Fibroblast of skin of right biceps (primary cell): ENCODE measurements at regions not wholly inside any gene's neighbourhood (a gene's known extent, or its start where the extent isn't known, plus 50 kb on each side); places are given as distances from the start of the nearest gene placed in this dataset.
"Not testable (repeated sequence)": the region's sequence is repeated elsewhere in the genome, so short reads cannot be mapped to it uniquely, and the experiment has no call there.

Source experiments
- DNase-seq: peaks from one replicate; pipeline ENCODE4 v3.0.0-alpha.2; 2013

- no peak for DNase-seq
Observed at GRCh38 chr4:124873361-124874171, 161.0 kb upstream of the ANKRD50 start.

- DNase-seq: no peak
Observed at GRCh38 chr4:124872659-124873058, 160.1 kb upstream of the ANKRD50 start.

GRCh38 chr4:124869961-124870495, 157.5 kb upstream of the ANKRD50 start:
- DNase-seq: no peak

GRCh38 chr4:124868495-124868894, 156.0 kb upstream of the ANKRD50 start:
- no peak for DNase-seq

GRCh38 chr4:124867536-124867935, 155.0 kb upstream of the ANKRD50 start:
- DNase-seq: peak; percentile 21

GRCh38 chr4:124866301-124866700, 153.8 kb upstream of the ANKRD50 start:
- peak; percentile 23 for DNase-seq

- DNase-seq: no peak
Observed at GRCh38 chr4:124863040-124863545, 150.6 kb upstream of the ANKRD50 start.

- DNase-seq: peak; percentile 35
Observed at GRCh38 chr4:124862261-124862660, 149.7 kb upstream of the ANKRD50 start.

- DNase-seq: peak; percentile 30
Observed at GRCh38 chr4:124861761-124862160, 149.2 kb upstream of the ANKRD50 start.

- peak; percentile 49 for DNase-seq
Observed at GRCh38 chr4:124854968-124855367, 142.4 kb upstream of the ANKRD50 start.

- no peak for DNase-seq
Observed at GRCh38 chr4:124851741-124852140, 139.2 kb upstream of the ANKRD50 start.

- DNase-seq: no peak
Observed at GRCh38 chr4:124846306-124846705, 133.8 kb upstream of the ANKRD50 start.

- DNase-seq: no peak
Observed at GRCh38 chr4:124839786-124840390, 127.4 kb upstream of the ANKRD50 start.

- no peak for DNase-seq
Observed at GRCh38 chr4:124833831-124834505, 121.4 kb upstream of the ANKRD50 start.

GRCh38 chr4:124828382-124828781, 115.8 kb upstream of the ANKRD50 start:
- DNase-seq: no peak

GRCh38 chr4:124817531-124817930, 105.0 kb upstream of the ANKRD50 start:
- no peak for DNase-seq

GRCh38 chr4:124812203-124812602, 99.7 kb upstream of the ANKRD50 start:
- not testable (repeated sequence) for DNase-seq

- DNase-seq: no peak
Observed at GRCh38 chr4:124810827-124811226, 98.3 kb upstream of the ANKRD50 start.

- DNase-seq: no peak
Observed at GRCh38 chr4:124807421-124807820, 94.9 kb upstream of the ANKRD50 start.

- DNase-seq: peak; percentile 56
Observed at GRCh38 chr4:124806403-124806802, 93.9 kb upstream of the ANKRD50 start.

- peak; percentile 6 for DNase-seq
Observed at GRCh38 chr4:124804584-124804983, 92.1 kb upstream of the ANKRD50 start.

- no peak for DNase-seq
Observed at GRCh38 chr4:124804041-124804440, 91.5 kb upstream of the ANKRD50 start.

GRCh38 chr4:124803641-124804040, 91.1 kb upstream of the ANKRD50 start:
- DNase-seq: peak; percentile 25
